Esophagus muscularis mucosa (tissue), 4 donors: ENCODE measurements at regions not wholly inside any gene's neighbourhood (a gene's known extent, or its start where the extent isn't known, plus 50 kb on each side); places are given as distances from the start of the nearest gene placed in this dataset.
"Not testable (repeated sequence)": the region's sequence is repeated elsewhere in the genome, so short reads cannot be mapped to it uniquely, and the experiment has no call there.

Experiments
- DNase-seq: peaks from one replicate; pipeline ENCODE4 v3.0.0-alpha.2; 2017; ENCODE audit errors: extremely low spot score
- H3K27ac ChIP-seq, 4 donors: fragments of 200-600 bp; sonication (generic); replicated peaks in 1 of 4; 1 replicate in 3 of 4; 2 replicates in 1 of 4; pipeline ENCODE4 v1.5.1; 2016 to 2019; ENCODE audit warnings: mild to moderate bottlenecking in 1 of 4
- H3K27me3 ChIP-seq, 4 donors: fragments of 200-600 bp; sonication (generic); one replicate each; pipeline versions ENCODE4 v1.5.1 to v1.6.0; 2016 to 2019
- H3K36me3 ChIP-seq, 4 donors: fragments of 200-600 bp; sonication (generic); one replicate each; pipeline ENCODE4 v1.5.1; 2016 to 2019
- H3K4me1 ChIP-seq, 4 donors: fragments of 200-600 bp; sonication (generic); one replicate each; pipeline ENCODE4 v1.5.1; 2016 to 2019
- H3K4me3 ChIP-seq, 4 donors: fragments of 200-600 bp; sonication (generic); 1 replicate in 2 of 4; 2 replicates in 2 of 4; pipeline ENCODE4 v1.5.1; 2016 to 2019; ENCODE audit warnings: mild to moderate bottlenecking in 4 of 4, moderate library complexity in 1 of 4
- H3K9me3 ChIP-seq, 4 donors: fragments of 200-600 bp; sonication (generic); 1 replicate in 3 of 4; 2 replicates in 1 of 4; pipeline ENCODE4 v1.5.1; 2016 to 2019
- EP300 ChIP-seq: sonication (generic); formaldehyde crosslinking; IDR thresholded peaks from one replicate; pipeline ENCODE4 v1.6.1; 2017; ENCODE audit warnings: antibody characterized with exemption
- POLR2A ChIP-seq: fragments of 450-650 bp; IDR thresholded peaks from one replicate; pipeline ENCODE4 v1.6.1; 2017; ENCODE audit warnings: antibody characterized with exemption, moderate library complexity, mild to moderate bottlenecking, low read depth
- POLR2AphosphoS5 ChIP-seq, 2 donors: sonication (generic); formaldehyde crosslinking; IDR thresholded peaks; one replicate each; pipeline ENCODE4 v1.6.1; 2017; ENCODE audit warnings: antibody characterized with exemption in 2 of 2
- WGBS: methylation state at CpG from one replicate; pipeline ENCODE4 v1.1.5; 2018; 5-methylcytosine and 5-hydroxymethylcytosine counted together
- intact Hi-C: fragments of 100-400 bp; cut with DNase I; formaldehyde crosslinking; loops from one replicate; pipeline ENCODE4 v1.15.1; 2023
- TF ChIP-seq, protein P1 (sequence below), 3 experiments: fragments of 200-600 bp in 2 of 3; fragments of 450-650 bp in 1 of 3; sonication (generic) in 2 of 3; IDR thresholded peaks; one replicate each; pipeline ENCODE4 v1.5.1; 2017 to 2019; ENCODE audit warnings: antibody characterized with exemption in 3 of 3, mild to moderate bottlenecking in 2 of 3, moderate library complexity in 1 of 3

- Histone ChIP-seq H3K27me3 (no peaks in the 10 kb centered on the region), H3K4me3 (no peak overlapping the region), H3K27ac (no peak overlapping the region), H3K36me3 (no peaks in the 10 kb centered on the region), H3K9me3 (no peaks in the 10 kb centered on the region), H3K4me1 (no peaks in the 10 kb centered on the region)
- no peak for DNase-seq
- TF ChIP-seq, protein P1, sequence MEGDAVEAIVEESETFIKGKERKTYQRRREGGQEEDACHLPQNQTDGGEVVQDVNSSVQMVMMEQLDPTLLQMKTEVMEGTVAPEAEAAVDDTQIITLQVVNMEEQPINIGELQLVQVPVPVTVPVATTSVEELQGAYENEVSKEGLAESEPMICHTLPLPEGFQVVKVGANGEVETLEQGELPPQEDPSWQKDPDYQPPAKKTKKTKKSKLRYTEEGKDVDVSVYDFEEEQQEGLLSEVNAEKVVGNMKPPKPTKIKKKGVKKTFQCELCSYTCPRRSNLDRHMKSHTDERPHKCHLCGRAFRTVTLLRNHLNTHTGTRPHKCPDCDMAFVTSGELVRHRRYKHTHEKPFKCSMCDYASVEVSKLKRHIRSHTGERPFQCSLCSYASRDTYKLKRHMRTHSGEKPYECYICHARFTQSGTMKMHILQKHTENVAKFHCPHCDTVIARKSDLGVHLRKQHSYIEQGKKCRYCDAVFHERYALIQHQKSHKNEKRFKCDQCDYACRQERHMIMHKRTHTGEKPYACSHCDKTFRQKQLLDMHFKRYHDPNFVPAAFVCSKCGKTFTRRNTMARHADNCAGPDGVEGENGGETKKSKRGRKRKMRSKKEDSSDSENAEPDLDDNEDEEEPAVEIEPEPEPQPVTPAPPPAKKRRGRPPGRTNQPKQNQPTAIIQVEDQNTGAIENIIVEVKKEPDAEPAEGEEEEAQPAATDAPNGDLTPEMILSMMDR (IDR thresholded peaks at IDR 0.05): no peak
- TF ChIP-seq POLR2AphosphoS5 (IDR thresholded peaks at IDR 0.05) (no peak), POLR2A (no peak), EP300 (no peak)
- WGBS: 74% methylated on average over 3 of the region's 3 CpGs
- intact Hi-C loops: no loop called here
Measured at GRCh38 chr3:145915787-145916186, 245.2 kb downstream of the PLOD2 start.

GRCh38 chr3:145927736-145928135 lies 233.2 kb downstream of the PLOD2 start:
- DNase-seq, H3K4me1 ChIP-seq, H3K27me3 ChIP-seq, H3K9me3 ChIP-seq, H3K4me3 ChIP-seq, intact Hi-C loops, H3K27ac ChIP-seq, H3K36me3 ChIP-seq: not testable (repeated sequence)
- 87% methylated on average over 11 of the region's 21 CpGs for WGBS

- WGBS: 77% methylated on average over 6 of the region's 6 CpGs
- TF ChIP-seq, protein P1 (IDR thresholded peaks at IDR 0.05): no peak
- TF ChIP-seq POLR2AphosphoS5 (IDR thresholded peaks at IDR 0.05): no peak
- no peak for TF ChIP-seq EP300
- no peak for TF ChIP-seq POLR2A
- Histone ChIP-seq H3K4me1 (no peaks in the 10 kb centered on the region), H3K27ac (no peak overlapping the region), H3K27me3 (no peaks in the 10 kb centered on the region), H3K9me3 (no peaks in the 10 kb centered on the region), H3K36me3 (no peaks in the 10 kb centered on the region), H3K4me3 (no peak overlapping the region)
- intact Hi-C loops: no loop called here
- no peak for DNase-seq
Measured at GRCh38 chr3:145936971-145937370, 224.0 kb downstream of the PLOD2 start.

DNA sequence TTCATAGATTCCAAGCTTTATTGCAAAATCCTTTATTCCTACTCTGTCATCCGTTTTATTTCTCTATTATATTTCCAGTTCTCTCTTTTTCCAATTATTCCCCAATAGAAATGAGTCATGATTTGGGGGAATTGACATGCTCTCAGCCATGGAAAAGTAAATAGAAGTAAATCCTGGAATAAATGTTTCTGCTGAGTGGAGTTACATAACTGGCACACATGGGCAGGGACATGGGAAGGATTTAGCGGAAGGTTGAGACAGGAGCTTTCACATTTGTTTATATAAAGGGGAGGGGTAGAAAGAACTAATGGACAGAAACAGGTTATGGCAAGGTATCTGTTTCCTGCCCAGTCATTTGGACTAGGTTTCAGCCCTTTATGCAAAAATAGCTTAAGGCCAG lies 221.6 kb downstream of the PLOD2 start:
- H3K4me1 ChIP-seq: no peaks in the 10 kb centered on the region
- intact Hi-C loops: no loop called here
- WGBS: 79% methylated on average over 2 of the region's 2 CpGs
- no peaks in the 10 kb centered on the region for H3K36me3 ChIP-seq
- no peak for TF ChIP-seq POLR2AphosphoS5 (IDR thresholded peaks at IDR 0.05)
- TF ChIP-seq EP300: no peak
- no peak for TF ChIP-seq POLR2A
- TF ChIP-seq, protein P1 (IDR thresholded peaks at IDR 0.05): no peak
- no peak for DNase-seq
- H3K4me3 ChIP-seq: no peak overlapping the region
- H3K27me3 ChIP-seq: no peaks in the 10 kb centered on the region
- H3K27ac ChIP-seq: no peak overlapping the region
- H3K9me3 ChIP-seq: no peaks in the 10 kb centered on the region

DNA sequence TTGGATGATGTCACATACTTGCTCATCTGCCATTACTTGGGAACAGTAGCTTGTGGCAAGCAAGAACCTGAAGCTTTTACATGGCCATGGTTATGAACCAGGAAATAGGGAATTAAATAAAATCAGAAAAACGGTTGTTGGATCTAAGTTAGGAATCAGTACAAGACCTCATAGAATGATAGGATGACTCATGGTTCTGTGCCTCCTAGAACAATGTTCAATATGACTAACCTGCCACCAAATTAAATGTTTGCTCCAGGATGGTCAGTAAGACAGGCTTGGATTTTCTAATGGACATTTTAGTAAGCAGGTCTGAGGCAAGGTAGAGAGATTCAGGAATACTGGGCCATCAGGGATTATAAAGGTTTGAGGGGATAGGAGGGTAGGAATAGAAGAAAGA lies 218.9 kb downstream of the PLOD2 start:
- Histone ChIP-seq H3K4me3 (no peak overlapping the region), H3K36me3 (no peaks in the 10 kb centered on the region), H3K27me3 (no peaks in the 10 kb centered on the region), H3K27ac (no peak overlapping the region), H3K4me1 (no peaks in the 10 kb centered on the region), H3K9me3 (no peaks in the 10 kb centered on the region)
- WGBS: 69% methylated on average over 1 of the region's 1 CpG
- intact Hi-C loops: no loop called here
- TF ChIP-seq EP300: no peak
- no peak for TF ChIP-seq POLR2AphosphoS5 (IDR thresholded peaks at IDR 0.05)
- TF ChIP-seq, protein P1 (IDR thresholded peaks at IDR 0.05): no peak
- TF ChIP-seq POLR2A: no peak
- no peak for DNase-seq
